ENCODE measurements at regions not wholly inside any gene's neighbourhood (a gene's known extent, or its start where the extent isn't known, plus 50 kb on each side); places are given as distances from the start of the nearest gene placed in this dataset.

- no peak for TF ChIP-seq REST (IDR thresholded peaks at IDR 0.05; ENCODE audit: insufficient read depth in 1 of 2, low read depth in 2 of 2, low read length in 2 of 2)
- TF ChIP-seq TAF1 (IDR thresholded peaks at IDR 0.05; ENCODE audit: borderline replicate concordance, insufficient read depth, low read length) = no peak
- TF ChIP-seq SIN3A (IDR thresholded peaks at IDR 0.05; ENCODE audit: borderline replicate concordance, insufficient read depth, low read length) = no peak
- TF ChIP-seq POLR2AphosphoS5 (IDR thresholded peaks at IDR 0.05; ENCODE audit: low read depth, low read length) = no peak
- no peak for TF ChIP-seq FOXP2 (optimal IDR thresholded peaks at IDR 0.05; ENCODE audit: borderline replicate concordance, extremely low read depth, extremely low read length, insufficient read depth)
These were observed 264.6 kb upstream of the PLET1 start for GRCh38 chr11:112525270-112525669.

- TF ChIP-seq SIN3A (IDR thresholded peaks at IDR 0.05; ENCODE audit: borderline replicate concordance, insufficient read depth, low read length) = no peak
These were observed 265.4 kb upstream of the PLET1 start for GRCh38 chr11:112525844-112526590.

GRCh38 chr11:112526699-112527416, 266.2 kb upstream of the PLET1 start:
- TF ChIP-seq SIN3A (IDR thresholded peaks at IDR 0.05; ENCODE audit: borderline replicate concordance, insufficient read depth, low read length) = no peak
- no peak for TF ChIP-seq POLR2AphosphoS5 (IDR thresholded peaks at IDR 0.05; ENCODE audit: low read depth, low read length)
- TF ChIP-seq TAF1 (IDR thresholded peaks at IDR 0.05; ENCODE audit: borderline replicate concordance, insufficient read depth, low read length) = no peak
- no peak for TF ChIP-seq REST (IDR thresholded peaks at IDR 0.05; ENCODE audit: insufficient read depth in 1 of 2, low read depth in 2 of 2, low read length in 2 of 2)
- no peak for TF ChIP-seq FOXP2 (optimal IDR thresholded peaks at IDR 0.05; ENCODE audit: borderline replicate concordance, extremely low read depth, extremely low read length, insufficient read depth)

- no peak for TF ChIP-seq SIN3A (IDR thresholded peaks at IDR 0.05; ENCODE audit: borderline replicate concordance, insufficient read depth, low read length)
- TF ChIP-seq REST (IDR thresholded peaks at IDR 0.05; ENCODE audit: insufficient read depth in 1 of 2, low read depth in 2 of 2, low read length in 2 of 2) = no peak
- TF ChIP-seq POLR2AphosphoS5 (IDR thresholded peaks at IDR 0.05; ENCODE audit: low read depth, low read length) = no peak
- no peak for TF ChIP-seq TAF1 (IDR thresholded peaks at IDR 0.05; ENCODE audit: borderline replicate concordance, insufficient read depth, low read length)
- TF ChIP-seq FOXP2 (optimal IDR thresholded peaks at IDR 0.05; ENCODE audit: borderline replicate concordance, extremely low read depth, extremely low read length, insufficient read depth) = no peak
These were observed 268.4 kb upstream of the PLET1 start for GRCh38 chr11:112529071-112529470.

GRCh38 chr11:112532506-112532905, 271.8 kb upstream of the PLET1 start:
- no peak for TF ChIP-seq POLR2AphosphoS5 (IDR thresholded peaks at IDR 0.05; ENCODE audit: low read depth, low read length)
- no peak for TF ChIP-seq SIN3A (IDR thresholded peaks at IDR 0.05; ENCODE audit: borderline replicate concordance, insufficient read depth, low read length)
- no peak for TF ChIP-seq REST (IDR thresholded peaks at IDR 0.05; ENCODE audit: insufficient read depth in 1 of 2, low read depth in 2 of 2, low read length in 2 of 2)
- no peak for TF ChIP-seq TAF1 (IDR thresholded peaks at IDR 0.05; ENCODE audit: borderline replicate concordance, insufficient read depth, low read length)
- no peak for TF ChIP-seq FOXP2 (optimal IDR thresholded peaks at IDR 0.05; ENCODE audit: borderline replicate concordance, extremely low read depth, extremely low read length, insufficient read depth)
